Endothelial cell of umbilical vein (primary cell): ENCODE measurements at regions not wholly inside any gene's neighbourhood (a gene's known extent, or its start where the extent isn't known, plus 50 kb on each side); places are given as distances from the start of the nearest gene placed in this dataset.

ENCODE experiments used
- CTCF ChIP-seq, 2 donors: IDR thresholded peaks; 1 replicate in 1 of 2; 2 replicates in 1 of 2; pipeline ENCODE4 v1.5.1; 2011; ENCODE audit warnings: low read length in 2 of 2, mild to moderate bottlenecking in 2 of 2, moderate library complexity in 2 of 2, control low read depth in 1 of 2, inconsistent platforms in 1 of 2, low read depth in 1 of 2; ENCODE audit not compliant: insufficient read depth in 1 of 2; ENCODE audit errors: extremely low read depth in 1 of 2
- EZH2 ChIP-seq: IDR thresholded peaks from 2 replicates; pipeline ENCODE4 v1.6.1; 2012; ENCODE audit warnings: borderline replicate concordance, low read depth, mild to moderate bottlenecking, moderate library complexity, low read length, inconsistent platforms; ENCODE audit not compliant: severe bottlenecking
- MAX ChIP-seq: IDR thresholded peaks from 2 replicates; pipeline ENCODE4 v1.6.1; 2011; ENCODE audit not compliant: insufficient read depth, insufficient read length
- POLR2AphosphoS5 ChIP-seq: IDR thresholded peaks from 2 replicates; pipeline ENCODE4 v1.6.1; 2012; ENCODE audit warnings: low read depth, mild to moderate bottlenecking, control low read depth, low read length, moderate library complexity; ENCODE audit not compliant: insufficient read depth

GRCh38 chr6:33516726-33517125 is 62.4 kb downstream of the ZBTB9 start:
- TF ChIP-seq EZH2 (no peak), CTCF (IDR thresholded peaks at IDR 0.05; ENCODE audit: extremely low read depth in 1 of 2, insufficient read depth in 1 of 2, low read depth in 1 of 2, low read length in 2 of 2) (no peak), POLR2AphosphoS5 (no peak), MAX (no peak)
